Loucy (cell line): ENCODE measurements at regions not wholly inside any gene's neighbourhood (a gene's known extent, or its start where the extent isn't known, plus 50 kb on each side); places are given as distances from the start of the nearest gene placed in this dataset.

Experiments
- H2AFZ ChIP-seq: fragments of 200-600 bp; sonication (generic); 2 replicates; pipeline ENCODE4 v1.6.0; 2016; ENCODE audit warnings: antibody characterized with exemption, mild to moderate bottlenecking, low read length, moderate library complexity
- H3F3A ChIP-seq: fragments of 200-600 bp; 2 replicates; pipeline ENCODE4 v1.6.0; 2016; ENCODE audit warnings: antibody characterized with exemption, low read depth, mild to moderate bottlenecking
- H3K27me3 ChIP-seq: fragments of 200-600 bp; sonication (generic); 2 replicates; pipeline ENCODE4 v1.6.1; 2014; ENCODE audit warnings: low read length, mild to moderate bottlenecking; ENCODE audit not compliant: insufficient read depth, poor library complexity, severe bottlenecking
- H3K36me3 ChIP-seq: fragments of 200-600 bp; sonication (generic); 2 replicates; pipeline ENCODE4 v1.6.1; 2016; ENCODE audit warnings: low read length; ENCODE audit not compliant: insufficient read depth
- H3K4me1 ChIP-seq: fragments of 200-600 bp; sonication (generic); 2 replicates; pipeline ENCODE4 v1.5.1; 2014; ENCODE audit warnings: low read length, mild to moderate bottlenecking; ENCODE audit not compliant: insufficient read depth, poor library complexity, severe bottlenecking
- H3K4me2 ChIP-seq: fragments of 200-600 bp; sonication (generic); 2 replicates; pipeline ENCODE4 v1.6.0; 2014; ENCODE audit warnings: antibody characterized with exemption, low read length, low read depth, mild to moderate bottlenecking; ENCODE audit not compliant: poor library complexity, severe bottlenecking
- H3K4me3 ChIP-seq: fragments of 200-600 bp; sonication (generic); 2 replicates; pipeline ENCODE4 v1.5.1; 2014; ENCODE audit warnings: low read length, mild to moderate bottlenecking, mixed read lengths; ENCODE audit not compliant: poor library complexity, severe bottlenecking
- H3K79me2 ChIP-seq: fragments of 200-600 bp; sonication (generic); 2 replicates; pipeline ENCODE4 v1.6.1; 2014; ENCODE audit warnings: low read length; ENCODE audit not compliant: insufficient read depth
- H3K9ac ChIP-seq: fragments of 200-600 bp; sonication (generic); 2 replicates; pipeline ENCODE4 v1.6.0; 2014; ENCODE audit warnings: mild to moderate bottlenecking, low read depth, low read length, moderate library complexity; ENCODE audit not compliant: poor library complexity, severe bottlenecking
- H3K9me2 ChIP-seq: fragments of 200-600 bp; sonication (generic); replicated peaks from 2 replicates; pipeline ENCODE4 v1.6.1; 2016; ENCODE audit warnings: low read depth, low read length, mixed read lengths
- H3K9me3 ChIP-seq: fragments of 200-600 bp; sonication (generic); 2 replicates; pipeline ENCODE4 v1.6.1; 2014; ENCODE audit warnings: mild to moderate bottlenecking, antibody characterized with exemption, low read length, low read depth; ENCODE audit not compliant: insufficient read depth
- H4K20me1 ChIP-seq: fragments of 200-600 bp; sonication (generic); 2 replicates; pipeline ENCODE4 v1.6.0; 2014; ENCODE audit warnings: antibody characterized with exemption, low read length, mild to moderate bottlenecking; ENCODE audit not compliant: insufficient read depth, poor library complexity, severe bottlenecking
- CTCF ChIP-seq: fragments of 200-600 bp; sonication (generic); conservative IDR thresholded peaks from 2 replicates; pipeline ENCODE4 v1.5.1; 2014; ENCODE audit warnings: mild to moderate bottlenecking, antibody characterized with exemption, low read length
- EZH2phosphoT487 ChIP-seq: fragments of 200-600 bp; IDR thresholded peaks from 2 replicates; pipeline ENCODE4 v1.6.1; 2018; ENCODE audit warnings: antibody characterized with exemption, mild to moderate bottlenecking, moderate library complexity, borderline replicate concordance

DNA sequence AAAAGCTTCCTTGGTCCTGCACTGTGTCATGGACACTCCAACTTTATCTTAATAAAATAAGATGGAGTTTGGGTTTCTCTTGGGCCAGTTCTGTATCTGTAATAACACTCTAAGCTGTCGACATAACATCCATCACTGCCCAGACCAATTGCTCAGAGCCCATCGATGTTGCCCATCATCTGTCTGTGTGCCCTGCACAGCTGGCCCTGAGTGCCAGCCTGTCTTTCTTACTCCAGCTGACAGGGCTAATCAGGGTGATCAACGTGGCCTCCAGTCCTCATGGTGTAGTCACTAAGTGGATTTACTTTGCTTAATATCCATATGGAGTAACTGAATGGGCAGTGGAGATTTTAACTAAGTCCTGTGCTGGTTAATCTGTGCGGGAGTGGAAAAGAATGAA lies 419.8 kb upstream of the TPM1 start:
- H4K20me1 ChIP-seq: no peaks in the 10 kb centered on the region
- no peak overlapping the region for H3K4me3 ChIP-seq
- no peaks in the 10 kb centered on the region for H3K9me3 ChIP-seq
- H3K4me2 ChIP-seq: no peak overlapping the region
- no peaks in the 10 kb centered on the region for H3K4me1 ChIP-seq
- no peaks in the 10 kb centered on the region for H3K9me2 ChIP-seq
- H3F3A ChIP-seq: no peaks in the 10 kb centered on the region
- no peak for TF ChIP-seq CTCF
- TF ChIP-seq EZH2phosphoT487: no peak
- H3K9ac ChIP-seq: no peak overlapping the region
- H3K27me3 ChIP-seq: no peaks in the 10 kb centered on the region
- H3K79me2 ChIP-seq: no peaks in the 10 kb centered on the region
- no peak overlapping the region for H2AFZ ChIP-seq
- no peaks in the 10 kb centered on the region for H3K36me3 ChIP-seq

DNA sequence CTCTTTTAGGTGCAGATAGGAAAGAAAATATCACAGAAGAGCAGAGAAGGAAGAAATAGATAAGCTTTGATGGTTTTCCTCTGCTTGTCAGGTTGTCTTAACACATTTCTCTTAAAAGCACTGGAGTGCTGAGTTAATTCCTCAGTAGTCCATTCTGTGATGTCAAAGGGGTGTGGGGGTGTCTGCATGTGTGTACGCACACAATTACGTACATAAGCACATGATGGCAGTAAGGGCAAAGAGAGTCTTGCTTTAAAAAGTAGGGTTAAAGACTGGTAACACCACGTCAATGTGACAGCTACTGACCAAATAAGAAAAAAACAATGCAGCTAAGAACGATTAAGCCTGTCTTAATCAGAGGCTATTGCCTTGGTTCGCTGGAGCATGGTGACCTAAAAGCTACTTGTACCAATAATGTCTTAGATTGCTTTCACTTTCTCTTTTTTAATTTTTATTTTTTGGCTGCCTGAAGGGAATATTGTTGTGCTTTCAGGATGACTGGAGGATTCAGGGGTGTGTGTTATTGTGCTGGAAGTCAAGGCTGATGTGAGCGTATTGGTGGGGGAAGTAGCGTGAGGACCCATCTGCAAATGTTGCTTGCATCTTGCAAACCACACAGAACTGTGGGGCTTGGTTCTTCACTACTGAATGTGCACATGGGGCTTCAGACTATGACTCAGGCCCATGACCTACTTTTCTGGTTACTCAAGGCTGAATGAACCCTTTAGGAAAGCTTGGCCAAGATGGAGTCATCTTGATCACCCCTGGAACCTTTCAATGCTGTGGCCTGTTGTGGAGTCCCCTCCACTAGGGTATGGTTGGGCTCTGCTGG lies 417.8 kb upstream of the TPM1 start:
- Histone ChIP-seq H2AFZ (peak overlapping the region; percentile 57; the same call in 1 of the 2 replicates), H3K4me2 (peak overlapping the region; percentile 20), H3K4me3 (no peak overlapping the region), H3F3A (no peaks in the 10 kb centered on the region), H3K9me3 (no peaks in the 10 kb centered on the region), H4K20me1 (no peaks in the 10 kb centered on the region), H3K4me1 (no peaks in the 10 kb centered on the region), H3K27me3 (no peaks in the 10 kb centered on the region), H3K9me2 (no peaks in the 10 kb centered on the region), H3K79me2 (no peaks in the 10 kb centered on the region), H3K36me3 (no peaks in the 10 kb centered on the region), H3K9ac (no peak overlapping the region)
- TF ChIP-seq CTCF (no peak), EZH2phosphoT487 (no peak)

DNA sequence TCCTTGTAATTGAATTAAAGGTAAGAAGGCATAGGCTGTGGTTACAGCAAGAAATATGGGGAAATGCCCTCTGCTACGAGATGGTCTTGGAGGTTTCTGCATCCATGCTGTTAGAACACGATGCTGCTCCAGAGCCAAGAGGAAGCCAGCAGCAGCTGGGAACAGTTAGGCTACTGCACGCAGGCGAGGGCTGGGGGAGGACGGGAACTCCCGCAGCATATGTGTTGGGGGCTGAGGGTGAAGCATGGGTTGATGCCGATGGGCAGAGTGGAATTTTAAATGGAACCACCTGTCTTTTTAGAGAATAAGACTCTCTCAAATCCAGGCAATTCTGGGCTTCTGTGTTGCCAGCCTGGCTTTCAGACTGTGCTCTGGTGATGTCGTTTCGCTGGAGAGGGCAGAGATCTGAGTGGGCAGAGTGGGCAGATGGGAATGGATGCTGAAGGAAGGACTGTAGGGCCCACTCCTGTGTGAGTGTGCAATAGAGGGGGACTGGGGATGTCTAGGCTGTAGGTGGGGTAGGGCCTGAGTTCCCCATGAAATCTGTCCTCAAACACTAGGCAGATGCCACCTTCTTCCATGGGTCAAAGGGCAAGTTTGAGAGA lies 417.0 kb upstream of the TPM1 start:
- H3K9me3 ChIP-seq: no peaks in the 10 kb centered on the region
- H2AFZ ChIP-seq: peak overlapping the region; percentile 57; the same call in 1 of the 2 replicates
- no peak overlapping the region for H3K9ac ChIP-seq
- no peaks in the 10 kb centered on the region for H3K4me1 ChIP-seq
- no peaks in the 10 kb centered on the region for H3F3A ChIP-seq
- no peaks in the 10 kb centered on the region for H3K27me3 ChIP-seq
- H4K20me1 ChIP-seq: no peaks in the 10 kb centered on the region
- no peaks in the 10 kb centered on the region for H3K9me2 ChIP-seq
- peak overlapping the region; percentile 20 for H3K4me2 ChIP-seq
- H3K79me2 ChIP-seq: no peaks in the 10 kb centered on the region
- no peaks in the 10 kb centered on the region for H3K36me3 ChIP-seq
- no peak overlapping the region for H3K4me3 ChIP-seq
- TF ChIP-seq EZH2phosphoT487 (no peak), CTCF (no peak)
